HG03558 (cell line): ENCODE measurements at regions not wholly inside any gene's neighbourhood (a gene's known extent, or its start where the extent isn't known, plus 50 kb on each side); places are given as distances from the start of the nearest gene placed in this dataset.
"Not testable (repeated sequence)": the region's sequence is repeated elsewhere in the genome, so short reads cannot be mapped to it uniquely, and the experiment has no call there.

Source experiments
- ATAC-seq: cut with Tn5 transposase; IDR thresholded peaks from one replicate; pipeline ENCODE4 v1.9.1; 2021; ENCODE audit warnings: moderate number of reproducible peaks; ENCODE audit not compliant: unreplicated experiment; ENCODE audit errors: extremely low read depth

DNA sequence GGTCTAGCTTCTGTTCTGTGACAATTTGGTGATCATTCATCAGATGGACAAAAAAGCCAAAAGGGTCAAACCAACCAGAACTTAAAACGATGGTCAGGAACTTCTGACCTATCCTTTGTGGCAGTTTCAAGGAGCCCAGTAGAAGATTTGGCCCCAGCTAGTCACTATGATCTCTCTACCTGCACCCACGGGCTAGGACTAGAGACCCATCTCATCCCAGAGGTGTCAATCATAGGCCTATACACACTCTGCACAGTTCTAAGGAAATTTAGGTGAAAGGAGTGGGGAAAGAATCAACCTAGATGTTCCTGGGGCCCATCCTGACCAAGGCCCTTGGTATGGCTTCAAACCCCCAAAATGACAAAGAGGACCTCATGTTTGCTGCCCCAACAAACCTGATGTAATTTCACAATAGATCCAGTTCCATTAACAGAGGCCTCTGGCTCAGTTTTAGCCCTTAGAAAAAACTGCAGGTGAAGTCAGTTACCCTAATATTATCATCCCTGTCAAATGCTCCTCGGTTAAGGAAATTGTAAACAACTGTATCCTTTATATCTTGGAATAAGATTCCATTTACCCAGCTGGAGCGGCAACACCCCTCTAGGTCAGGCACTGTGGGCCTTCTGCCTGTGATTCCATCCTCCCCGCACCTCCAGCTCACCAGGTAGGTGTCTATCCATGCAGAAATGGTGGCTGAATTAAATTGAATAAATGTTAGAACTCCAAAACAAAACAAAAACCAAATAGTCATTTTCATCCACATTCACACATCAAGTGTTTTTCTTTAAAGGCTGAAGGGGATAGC lies 138.7 kb downstream of the ENC1 start:
- no peak for ATAC-seq

DNA sequence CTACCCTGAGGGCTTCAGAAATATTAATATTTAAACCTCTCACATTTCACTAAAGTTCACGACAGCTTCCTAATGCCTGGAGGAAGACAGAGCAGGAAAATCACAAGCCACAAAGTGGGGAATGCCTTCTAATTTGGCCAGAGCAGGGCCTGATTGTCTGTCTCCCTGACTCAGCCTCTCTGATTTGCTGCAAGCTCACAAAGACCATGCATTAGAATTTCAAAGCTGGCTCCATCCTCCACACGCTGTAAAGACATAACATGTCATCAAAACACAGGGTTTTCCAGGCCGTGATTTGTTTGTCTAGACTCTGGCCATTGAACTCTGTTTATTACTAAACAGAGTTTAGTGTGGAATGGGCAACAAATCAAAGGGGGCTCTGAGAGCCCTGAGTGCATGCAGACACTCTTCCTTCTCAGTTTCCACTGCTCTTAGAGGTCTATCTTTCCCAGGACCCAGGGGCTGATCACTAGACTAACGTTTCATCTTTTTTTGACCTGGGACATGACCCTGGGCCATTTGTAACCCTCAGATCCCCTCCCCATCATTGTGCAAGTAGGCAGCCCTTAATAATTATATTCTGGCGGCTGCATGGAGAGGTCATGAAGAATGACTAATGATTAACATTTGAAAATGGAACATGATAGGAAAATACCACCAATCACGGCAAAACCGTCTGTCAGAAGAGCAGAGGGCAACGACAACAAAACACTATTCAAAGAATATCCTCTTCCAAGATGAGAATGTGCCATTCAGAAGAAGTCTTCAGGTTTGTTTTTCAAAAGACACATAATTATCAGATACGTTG lies 140.2 kb downstream of the ENC1 start:
- ATAC-seq = no peak

GRCh38 chr5:74499256-74500050 lies 141.1 kb downstream of the ENC1 start:
- no peak for ATAC-seq

GRCh38 chr5:74497706-74498105 lies 142.8 kb downstream of the ENC1 start:
- ATAC-seq = no peak

DNA sequence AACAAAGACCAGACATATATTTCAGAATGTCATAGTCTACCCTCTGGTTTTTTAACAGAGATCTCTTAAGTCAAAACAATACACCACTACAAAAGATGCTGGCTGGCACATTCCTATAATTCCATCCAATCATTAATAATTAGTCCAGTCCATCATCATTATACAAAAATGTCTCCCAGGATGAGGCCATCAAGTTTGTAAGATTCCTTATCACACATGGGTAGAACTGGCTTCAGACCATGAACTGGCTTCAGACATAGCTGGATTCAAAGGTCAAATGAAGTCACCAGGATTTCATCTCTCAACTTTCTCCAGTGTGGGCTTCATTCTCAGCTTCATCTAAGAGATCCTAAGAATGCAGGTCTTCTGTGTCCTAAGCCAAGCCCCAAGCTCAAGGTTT lies 147.1 kb downstream of the ENC1 start:
- no peak for ATAC-seq

- no peak for ATAC-seq
Measured at GRCh38 chr5:74492230-74492629, 148.3 kb downstream of the ENC1 start.

DNA sequence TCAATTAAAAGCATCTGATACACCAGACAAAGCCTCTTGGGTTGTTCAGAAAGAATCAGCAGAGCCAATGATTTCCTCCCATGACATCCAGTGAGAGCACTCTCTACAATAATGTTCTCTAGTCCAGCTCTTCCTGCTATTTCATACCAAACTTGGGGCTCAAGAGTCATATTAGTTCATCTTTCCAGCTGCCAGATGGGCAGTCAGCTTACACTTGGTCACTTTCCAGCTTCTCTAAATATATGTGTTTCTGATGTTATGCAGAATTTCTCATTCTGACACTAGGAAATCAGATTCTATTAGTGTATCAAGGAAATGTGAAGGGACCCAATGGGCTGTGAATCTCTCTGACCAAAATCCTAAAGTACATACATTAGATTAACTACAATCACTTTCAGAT lies 148.9 kb downstream of the ENC1 start:
- no peak for ATAC-seq

GRCh38 chr5:74490814-74491213 lies 149.7 kb downstream of the ENC1 start:
- peak; percentile 87 for ATAC-seq

GRCh38 chr5:74482990-74483389 lies 157.5 kb downstream of the ENC1 start:
- ATAC-seq = no peak

GRCh38 chr5:74482523-74482922 lies 158.0 kb downstream of the ENC1 start:
- ATAC-seq = no peak

- not testable (repeated sequence) for ATAC-seq
Measured at GRCh38 chr5:74481357-74481756, 159.2 kb downstream of the ENC1 start.

DNA sequence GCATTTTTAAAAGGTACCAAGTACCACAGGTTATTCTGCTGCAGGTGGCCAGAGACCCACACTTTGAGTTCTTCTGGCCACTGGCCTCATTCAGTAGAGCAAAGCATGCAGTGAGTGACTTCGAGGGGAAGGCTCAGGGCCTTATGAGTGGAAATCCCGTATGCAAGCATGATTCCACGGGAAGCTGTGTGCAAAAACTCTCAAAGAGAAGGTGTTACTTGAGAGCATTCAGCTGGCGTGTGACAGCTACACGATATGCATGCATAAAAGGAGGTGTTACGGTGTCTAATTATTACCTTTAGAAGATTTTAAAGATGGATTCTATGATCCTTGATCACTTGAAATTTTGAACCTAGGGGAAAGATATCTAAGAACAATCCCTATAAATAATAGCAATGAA lies 160.3 kb downstream of the ENC1 start:
- no peak for ATAC-seq

DNA sequence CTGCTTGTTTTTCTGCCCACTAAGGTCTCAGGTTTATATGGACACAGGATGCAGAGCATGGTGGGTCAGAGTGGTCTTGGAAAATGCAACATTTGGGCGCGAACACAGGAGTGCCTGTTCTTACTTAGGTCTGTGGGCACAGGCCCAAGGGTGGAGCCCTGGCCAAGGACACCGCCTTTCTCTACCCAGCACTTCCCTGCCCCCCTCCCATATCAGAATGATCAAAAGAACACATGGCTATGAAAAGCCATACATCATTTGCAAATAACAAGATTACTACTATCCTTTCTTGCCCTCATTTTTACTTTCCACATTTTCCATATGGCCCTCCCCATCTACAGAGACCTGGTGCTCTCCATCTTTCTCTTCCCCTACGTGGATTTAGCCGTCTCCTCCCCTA lies 162.2 kb downstream of the ENC1 start:
- no peak for ATAC-seq

DNA sequence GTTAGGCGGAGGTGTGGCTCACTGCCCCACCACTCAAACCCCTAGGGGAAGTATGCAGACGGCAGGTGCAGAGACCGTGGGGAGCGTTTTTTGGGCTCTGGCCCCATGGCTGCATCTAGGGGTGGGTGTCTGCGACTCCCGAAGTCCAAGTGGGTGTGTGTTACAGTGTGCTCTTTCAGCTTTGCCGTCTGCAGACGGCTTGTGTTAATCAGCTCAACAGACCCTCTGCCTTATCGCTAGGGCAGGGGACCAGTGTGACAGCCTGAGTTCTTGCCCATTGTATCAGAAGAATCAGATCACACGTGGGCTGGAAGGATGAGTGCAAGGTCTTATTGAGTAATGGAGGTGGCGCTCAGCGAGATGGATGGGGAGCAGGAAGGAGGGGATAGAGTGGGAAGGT lies 162.8 kb downstream of the ENC1 start:
- ATAC-seq = no peak

GRCh38 chr5:74476819-74477453 lies 163.6 kb downstream of the ENC1 start:
- ATAC-seq = no peak

DNA sequence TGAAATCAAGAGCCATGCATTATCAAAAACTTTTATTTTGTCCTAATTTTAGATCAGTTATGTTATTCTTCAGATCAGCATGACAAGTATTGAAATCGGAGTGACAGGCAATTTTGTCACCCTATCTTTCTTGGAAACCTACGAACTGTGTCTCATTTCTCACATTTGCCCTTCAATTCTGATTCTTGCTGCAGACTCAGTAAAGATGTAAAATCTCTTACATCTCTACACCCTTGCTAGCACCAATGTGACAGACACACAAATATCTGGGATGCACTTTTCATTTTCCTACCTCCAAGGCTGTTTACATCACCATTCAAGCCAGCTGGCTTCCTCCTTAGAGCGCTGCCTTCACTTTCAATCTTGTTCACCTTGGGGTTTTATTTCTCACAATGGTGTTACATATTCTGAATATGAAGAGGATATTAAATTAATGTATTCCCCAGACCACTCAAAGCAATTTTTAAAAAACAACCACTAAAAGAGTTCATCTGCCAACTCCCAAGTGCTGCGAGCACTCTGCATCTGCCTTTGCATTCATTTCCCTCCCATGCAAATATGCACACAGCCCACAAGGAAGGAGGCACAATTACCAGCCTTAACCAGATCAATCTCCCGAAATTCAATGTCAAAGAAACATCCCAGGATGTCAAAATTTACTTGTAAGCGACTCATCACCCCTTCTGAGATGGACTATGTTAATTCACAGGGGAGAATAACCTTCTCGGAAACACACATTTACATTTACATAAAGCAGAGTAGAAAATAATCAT lies 164.3 kb downstream of the ENC1 start:
- ATAC-seq = no peak

DNA sequence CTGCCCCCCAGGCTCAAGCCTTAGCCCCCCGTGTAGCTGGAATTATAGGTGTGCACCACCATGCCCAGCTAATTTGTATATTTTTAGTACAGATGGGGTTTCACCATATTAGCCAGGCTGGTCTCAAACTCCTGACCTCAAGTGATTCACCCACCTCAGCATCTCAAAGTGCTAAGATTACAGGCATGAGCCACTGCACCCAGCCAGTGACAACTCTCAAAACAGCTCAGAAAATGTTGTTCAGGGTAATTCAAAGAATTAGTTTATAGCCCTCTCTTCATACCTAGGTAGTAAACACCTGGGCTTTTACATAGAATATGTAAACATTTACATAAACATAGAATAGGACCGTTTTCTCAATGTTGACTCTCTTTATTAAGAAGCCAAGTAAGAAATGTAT lies 168.7 kb downstream of the ENC1 start:
- ATAC-seq = no peak

GRCh38 chr5:74469234-74469994 lies 171.1 kb downstream of the ENC1 start:
- no peak for ATAC-seq

DNA sequence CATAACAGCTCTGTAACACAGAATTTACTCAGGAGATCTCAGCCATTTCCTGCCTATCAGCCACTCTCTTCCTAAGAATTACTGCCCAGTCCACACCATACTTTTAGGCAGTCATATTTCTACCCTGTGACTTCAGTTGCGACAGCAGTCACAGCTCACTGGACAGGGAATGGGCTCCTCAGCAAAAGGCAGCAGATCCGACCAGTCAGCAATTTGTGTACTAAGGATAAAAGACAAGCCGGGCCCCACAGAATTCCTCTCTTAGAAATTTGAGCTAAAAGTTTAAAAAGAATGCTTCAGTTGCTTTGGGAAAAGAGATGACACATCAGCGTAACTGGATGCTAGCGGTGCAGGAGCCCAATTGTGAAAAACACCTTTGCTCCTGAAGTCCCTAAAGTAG lies 172.1 kb downstream of the ENC1 start:
- no peak for ATAC-seq
